GM21529 (cell line): ENCODE measurements at regions not wholly inside any gene's neighbourhood (a gene's known extent, or its start where the extent isn't known, plus 50 kb on each side); places are given as distances from the start of the nearest gene placed in this dataset.
"Not testable (repeated sequence)": the region's sequence is repeated elsewhere in the genome, so short reads cannot be mapped to it uniquely, and the experiment has no call there.

ENCODE experiments used
- ATAC-seq: cut with Tn5 transposase; IDR thresholded peaks from one replicate; pipeline ENCODE4 v1.9.1; 2021; ENCODE audit not compliant: unreplicated experiment

- ATAC-seq, result no peak
These were observed 330.3 kb downstream of the PCNX1 start for GRCh38 chr14:71237556-71237955.

GRCh38 chr14:71238835-71239234, 331.6 kb downstream of the PCNX1 start:
- no peak for ATAC-seq

- ATAC-seq, result no peak
These were observed 332.9 kb downstream of the PCNX1 start for GRCh38 chr14:71240171-71240570.

- ATAC-seq, result no peak
These were observed 333.7 kb downstream of the PCNX1 start for GRCh38 chr14:71240866-71241520.

- ATAC-seq, result no peak
These were observed 335.0 kb downstream of the PCNX1 start for GRCh38 chr14:71242237-71242748.

- no peak for ATAC-seq
These were observed 336.4 kb downstream of the PCNX1 start for GRCh38 chr14:71243697-71244096.

GRCh38 chr14:71244341-71244740, 337.1 kb downstream of the PCNX1 start:
- ATAC-seq, result no peak

GRCh38 chr14:71245659-71246361, 338.6 kb downstream of the PCNX1 start:
- no peak for ATAC-seq

GRCh38 chr14:71246539-71246938, 339.3 kb downstream of the PCNX1 start:
- ATAC-seq, result no peak

- ATAC-seq, result no peak
These were observed 339.8 kb downstream of the PCNX1 start for GRCh38 chr14:71247106-71247505.

- no peak for ATAC-seq
These were observed 340.9 kb downstream of the PCNX1 start for GRCh38 chr14:71248194-71248593.

GRCh38 chr14:71250347-71250746, 343.1 kb downstream of the PCNX1 start:
- no peak for ATAC-seq

GRCh38 chr14:71250791-71251190, 343.5 kb downstream of the PCNX1 start:
- no peak for ATAC-seq

GRCh38 chr14:71254091-71254719, 346.9 kb downstream of the PCNX1 start:
- not testable (repeated sequence) for ATAC-seq

- ATAC-seq, result no peak
These were observed 353.9 kb downstream of the PCNX1 start for GRCh38 chr14:71261206-71261605.

GRCh38 chr14:71262441-71262840, 355.2 kb downstream of the PCNX1 start:
- no peak for ATAC-seq

- ATAC-seq, result no peak
These were observed 357.0 kb downstream of the PCNX1 start for GRCh38 chr14:71264260-71264659.

- no peak for ATAC-seq
These were observed 359.8 kb downstream of the PCNX1 start for GRCh38 chr14:71267007-71267513.

GRCh38 chr14:71267691-71268090, 360.4 kb downstream of the PCNX1 start:
- no peak for ATAC-seq

- no peak for ATAC-seq
These were observed 362.9 kb downstream of the PCNX1 start for GRCh38 chr14:71270111-71270510.

GRCh38 chr14:71271166-71271945, 364.1 kb downstream of the PCNX1 start:
- no peak for ATAC-seq
